GM12872 (cell line): ENCODE measurements at regions not wholly inside any gene's neighbourhood (a gene's known extent, or its start where the extent isn't known, plus 50 kb on each side); places are given as distances from the start of the nearest gene placed in this dataset.

Experiments used
- CTCF ChIP-seq: IDR thresholded peaks from 3 replicates; pipeline ENCODE4 v1.5.1; 2011; ENCODE audit warnings: low read depth, mild to moderate bottlenecking, low read length, moderate library complexity; ENCODE audit not compliant: insufficient read depth

- TF ChIP-seq CTCF = peak; percentile 89
Measured at GRCh38 chr12:107917912-107918800, 143.7 kb downstream of the ASCL4 start.

DNA sequence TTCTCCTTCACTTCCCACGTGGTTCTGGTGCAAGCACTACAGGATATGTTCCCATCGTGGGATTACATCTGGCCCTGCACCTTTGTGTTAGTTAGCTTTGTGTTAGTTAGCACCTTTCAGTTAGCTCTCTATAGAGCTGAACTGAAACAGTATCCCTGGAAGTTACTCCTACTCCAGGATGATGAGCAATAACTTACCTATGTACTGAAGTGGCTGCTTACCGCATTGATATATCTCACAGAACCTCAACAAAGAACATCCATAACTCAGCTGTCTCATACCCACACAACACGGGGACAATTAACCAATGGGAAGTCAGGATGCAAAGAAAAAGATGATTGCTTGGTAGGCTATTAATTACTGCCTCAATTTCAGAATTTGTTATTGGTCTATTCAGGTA is 146.6 kb downstream of the ASCL4 start:
- TF ChIP-seq CTCF = no peak

- TF ChIP-seq CTCF = no peak
Measured at GRCh38 chr12:107925125-107925524, 150.6 kb downstream of the ASCL4 start.

DNA sequence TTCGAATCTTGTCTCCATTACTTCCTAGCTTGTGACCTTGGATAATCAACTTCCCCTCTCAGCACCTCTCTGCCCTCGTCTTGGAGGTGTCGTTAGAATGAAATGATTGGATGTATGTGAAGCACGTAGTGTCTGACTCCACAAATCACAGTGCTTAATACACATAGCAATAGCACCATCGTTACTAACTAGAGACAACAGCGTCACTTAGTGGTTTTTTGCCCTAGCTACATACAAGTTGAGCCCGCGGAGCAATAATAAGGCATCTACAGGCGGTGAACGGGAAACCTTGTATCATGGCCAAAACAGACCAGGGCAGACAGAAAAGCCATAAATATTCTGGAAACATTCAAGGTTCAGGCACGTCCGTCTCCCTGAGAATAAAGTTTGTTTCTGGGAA is 154.9 kb downstream of the ASCL4 start:
- TF ChIP-seq CTCF = peak; percentile 39; the same call in 1 of the 3 replicates

GRCh38 chr12:107931761-107932160 is 157.3 kb downstream of the ASCL4 start:
- TF ChIP-seq CTCF = no peak

- TF ChIP-seq CTCF = no peak
Measured at GRCh38 chr12:107938446-107938845, 163.9 kb downstream of the ASCL4 start.

DNA sequence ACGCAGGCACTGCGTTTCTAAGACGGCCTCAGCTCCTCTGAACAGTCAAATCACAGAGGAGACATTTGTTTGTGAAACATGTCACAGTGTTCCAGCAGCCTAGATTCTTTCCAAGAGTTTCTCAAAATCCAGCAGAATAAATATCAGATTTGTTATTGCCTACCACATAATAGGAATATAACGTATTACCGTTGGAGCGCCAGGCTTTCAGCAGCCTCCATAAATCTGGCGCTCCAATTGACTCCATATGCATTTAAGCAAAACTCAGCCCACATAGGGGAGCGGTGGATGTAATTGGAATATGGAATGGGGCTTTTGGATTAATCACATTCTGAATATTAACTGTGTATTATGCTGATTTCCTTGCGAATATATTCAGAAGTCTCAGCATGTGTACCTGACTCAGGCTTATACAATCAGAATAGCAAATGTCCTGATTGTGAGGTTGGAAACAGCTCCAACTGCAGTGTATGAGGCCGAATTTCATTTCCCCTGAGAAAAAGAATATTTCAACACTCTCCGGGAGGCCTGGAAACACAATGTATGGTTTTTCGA is 174.0 kb downstream of the ASCL4 start:
- TF ChIP-seq CTCF = no peak
